Muscle layer of duodenum (tissue), 2 donors: ENCODE measurements at regions not wholly inside any gene's neighbourhood (a gene's known extent, or its start where the extent isn't known, plus 50 kb on each side); places are given as distances from the start of the nearest gene placed in this dataset.
"Not testable (repeated sequence)": the region's sequence is repeated elsewhere in the genome, so short reads cannot be mapped to it uniquely, and the experiment has no call there.

Experiments used
- H3K27ac ChIP-seq: one replicate; pipeline ENCODE4 v1.7.0; 2013; ENCODE audit warnings: mild to moderate bottlenecking, low read length
- H3K27me3 ChIP-seq: one replicate; pipeline ENCODE4 v1.7.0; 2013; ENCODE audit warnings: low read depth, mild to moderate bottlenecking, control low read depth, low read length
- H3K36me3 ChIP-seq, 2 donors: one replicate each; pipeline ENCODE4 v1.7.0; 2013; ENCODE audit warnings: low read length in 2 of 2, control low read depth in 1 of 2, mild to moderate bottlenecking in 1 of 2; ENCODE audit not compliant: insufficient read depth in 2 of 2, control insufficient read depth in 1 of 2
- H3K4me1 ChIP-seq, 2 donors: one replicate each; pipeline ENCODE4 v1.7.0; 2013; ENCODE audit warnings: low read length in 2 of 2, mild to moderate bottlenecking in 2 of 2, control low read depth in 1 of 2, moderate library complexity in 1 of 2; ENCODE audit not compliant: insufficient read depth in 2 of 2, control insufficient read depth in 1 of 2
- H3K4me3 ChIP-seq, 2 donors: one replicate each; pipeline ENCODE4 v1.7.0; 2013; ENCODE audit warnings: low read length in 2 of 2, low read depth in 1 of 2, mild to moderate bottlenecking in 1 of 2
- H3K9me3 ChIP-seq, 2 donors: one replicate each; pipeline ENCODE4 v1.7.0; 2013; ENCODE audit warnings: low read length in 2 of 2, control low read depth in 1 of 2, mild to moderate bottlenecking in 1 of 2; ENCODE audit not compliant: control insufficient read depth in 1 of 2
- donor health status: healthy.

DNA sequence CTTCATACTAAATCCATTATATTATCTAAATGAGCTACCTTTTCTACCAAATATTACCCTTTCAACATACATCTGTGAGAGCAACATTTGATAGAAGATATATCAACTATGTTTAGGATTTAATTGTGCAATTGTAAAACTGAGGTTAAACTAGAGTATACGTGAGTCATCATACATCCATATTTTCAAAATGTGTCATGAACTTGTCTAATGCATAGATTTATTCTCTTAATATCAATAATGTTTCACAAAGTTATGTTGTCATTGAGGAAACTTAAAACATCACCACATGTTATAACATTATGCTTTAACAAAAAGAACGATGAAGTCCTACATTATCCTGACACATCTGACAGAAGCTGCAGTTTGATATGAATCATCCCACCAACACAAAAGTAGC, 645.5 kb upstream of the NOVA1 start:
- Histone ChIP-seq H3K4me3 (no peak overlapping the region), H3K27ac (no peak overlapping the region), H3K9me3 (no peaks in the 10 kb centered on the region), H3K27me3 (no peaks in the 10 kb centered on the region), H3K4me1 (no peaks in the 10 kb centered on the region), H3K36me3 (no peaks in the 10 kb centered on the region)

DNA sequence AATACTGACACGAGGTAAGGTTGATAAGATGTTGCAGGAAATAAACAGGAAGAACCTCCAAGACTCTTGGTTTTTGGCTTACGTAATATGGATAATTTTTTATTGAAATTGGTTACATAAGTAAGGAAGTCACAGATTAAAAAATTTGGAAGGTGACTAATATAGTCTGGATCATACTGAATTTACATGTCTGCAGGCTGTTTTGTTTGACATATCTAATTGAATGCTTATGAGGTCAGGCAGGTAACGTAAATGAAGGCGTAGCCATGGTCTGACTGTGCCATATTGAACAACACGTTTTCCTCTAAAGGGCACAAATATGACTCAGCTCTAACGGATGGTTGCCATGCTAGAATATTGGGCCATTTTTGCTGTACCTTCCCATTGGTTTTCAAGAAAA, 648.1 kb upstream of the NOVA1 start:
- no peak overlapping the region for H3K27ac ChIP-seq
- no peaks in the 10 kb centered on the region for H3K4me1 ChIP-seq
- no peaks in the 10 kb centered on the region for H3K9me3 ChIP-seq
- no peaks in the 10 kb centered on the region for H3K27me3 ChIP-seq
- no peaks in the 10 kb centered on the region for H3K36me3 ChIP-seq
- H3K4me3 ChIP-seq = no peak overlapping the region

GRCh38 chr14:27253966-27254365, 656.1 kb upstream of the NOVA1 start:
- no peaks in the 10 kb centered on the region for H3K27me3 ChIP-seq
- H3K27ac ChIP-seq = no peak overlapping the region
- no peak overlapping the region for H3K4me3 ChIP-seq
- no peaks in the 10 kb centered on the region for H3K36me3 ChIP-seq
- H3K9me3 ChIP-seq = no peaks in the 10 kb centered on the region
- H3K4me1 ChIP-seq = no peaks in the 10 kb centered on the region

DNA sequence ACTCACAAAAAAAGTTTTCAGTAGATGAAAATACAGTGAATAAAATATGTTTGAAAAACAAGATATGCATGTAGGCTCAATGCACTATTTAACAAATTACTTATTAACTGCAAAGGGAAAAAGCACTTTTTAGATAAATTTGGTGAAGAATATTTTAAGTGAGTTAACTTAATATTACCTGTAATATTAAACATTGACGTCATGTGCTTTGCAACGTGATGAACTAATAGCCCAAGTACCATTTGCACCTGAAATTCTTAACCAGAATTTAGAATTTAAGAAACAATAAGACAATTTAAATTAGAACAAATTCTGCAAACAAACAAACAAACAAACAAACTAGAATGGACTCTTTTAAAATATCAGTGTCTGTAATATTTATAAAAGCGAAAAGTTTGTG, 659.0 kb upstream of the NOVA1 start:
- Histone ChIP-seq H3K4me1 (no peaks in the 10 kb centered on the region), H3K9me3 (no peaks in the 10 kb centered on the region), H3K4me3 (no peak overlapping the region), H3K36me3 (no peaks in the 10 kb centered on the region), H3K27me3 (no peaks in the 10 kb centered on the region), H3K27ac (no peak overlapping the region)

- Histone ChIP-seq H3K9me3 (no peaks in the 10 kb centered on the region), H3K4me1 (no peaks in the 10 kb centered on the region), H3K4me3 (no peak overlapping the region), H3K27me3 (no peaks in the 10 kb centered on the region), H3K27ac (no peak overlapping the region), H3K36me3 (no peaks in the 10 kb centered on the region)
Measured at GRCh38 chr14:27267876-27268275, 670.0 kb upstream of the NOVA1 start.

- no peaks in the 10 kb centered on the region for H3K9me3 ChIP-seq
- no peak overlapping the region for H3K4me3 ChIP-seq
- H3K36me3 ChIP-seq = no peaks in the 10 kb centered on the region
- H3K27me3 ChIP-seq = no peaks in the 10 kb centered on the region
- no peak overlapping the region for H3K27ac ChIP-seq
- H3K4me1 ChIP-seq = no peaks in the 10 kb centered on the region
Measured at GRCh38 chr14:27270716-27271115, 672.9 kb upstream of the NOVA1 start.

- Histone ChIP-seq H3K4me3 (no peak overlapping the region), H3K9me3 (peaks cover 0 to 2% of the 10 kb centered on the region in 2 donors), H3K36me3 (no peaks in the 10 kb centered on the region), H3K4me1 (no peaks in the 10 kb centered on the region), H3K27ac (no peak overlapping the region), H3K27me3 (no peaks in the 10 kb centered on the region)
Measured at GRCh38 chr14:27278341-27278740, 680.5 kb upstream of the NOVA1 start.

- H3K36me3 ChIP-seq = no peaks in the 10 kb centered on the region
Measured at GRCh38 chr14:27305441-27305945, 707.7 kb upstream of the NOVA1 start.

DNA sequence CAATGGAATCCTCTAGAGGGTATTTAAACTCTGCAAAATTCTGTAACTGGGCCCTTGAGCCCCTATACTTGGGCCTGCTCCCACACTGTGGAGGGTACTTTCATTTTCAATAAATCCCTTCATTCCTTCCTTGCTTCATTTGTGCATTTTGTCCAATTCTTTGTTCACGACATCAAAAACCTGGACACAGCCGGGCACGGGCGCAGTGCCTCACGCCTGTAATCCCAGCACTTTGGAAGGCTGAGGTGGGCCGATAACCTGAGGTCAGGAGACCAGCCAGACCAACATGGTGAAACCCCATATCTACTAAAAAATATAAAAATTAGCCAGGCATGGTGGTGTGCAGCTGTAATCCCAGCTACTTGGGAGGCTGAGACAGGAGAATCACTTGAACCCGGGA, 714.9 kb upstream of the NOVA1 start:
- not testable (repeated sequence) for H3K4me1 ChIP-seq, H3K27ac ChIP-seq, H3K36me3 ChIP-seq, H3K9me3 ChIP-seq, H3K4me3 ChIP-seq, H3K27me3 ChIP-seq

More at GRCh38 chr14:27305441-27305945, 707.7 kb upstream of the NOVA1 start:
- no peaks in the 10 kb centered on the region for H3K4me1 ChIP-seq
- no peaks in the 10 kb centered on the region for H3K27me3 ChIP-seq
- H3K4me3 ChIP-seq = no peak overlapping the region
- no peaks in the 10 kb centered on the region for H3K9me3 ChIP-seq
- no peak overlapping the region for H3K27ac ChIP-seq

GRCh38 chr14:27314231-27314630, 716.4 kb upstream of the NOVA1 start:
- no peaks in the 10 kb centered on the region for H3K36me3 ChIP-seq
- no peaks in the 10 kb centered on the region for H3K9me3 ChIP-seq
- no peak overlapping the region for H3K27ac ChIP-seq

DNA sequence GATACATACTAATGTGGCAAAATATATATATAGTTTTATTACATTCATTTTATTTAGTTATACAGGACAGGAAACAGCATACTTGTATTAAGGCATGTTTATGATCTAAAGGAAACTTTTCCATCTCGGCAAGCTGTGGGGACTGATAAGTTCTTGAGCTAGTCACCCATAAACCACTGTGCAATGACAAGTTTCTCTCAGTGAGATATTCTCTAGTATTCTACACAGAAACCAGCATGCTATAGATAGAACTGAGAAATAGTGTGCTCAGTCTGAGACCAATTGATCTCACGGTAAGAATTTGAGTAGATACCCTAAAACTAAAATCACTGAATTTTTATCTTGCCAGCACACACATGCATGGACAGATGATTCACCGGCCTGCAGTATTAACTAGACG, 717.6 kb upstream of the NOVA1 start:
- Histone ChIP-seq H3K27me3 (no peaks in the 10 kb centered on the region), H3K9me3 (no peaks in the 10 kb centered on the region), H3K4me3 (no peak overlapping the region), H3K36me3 (no peaks in the 10 kb centered on the region), H3K27ac (no peak overlapping the region), H3K4me1 (no peaks in the 10 kb centered on the region)

More at GRCh38 chr14:27314231-27314630, 716.4 kb upstream of the NOVA1 start:
- Histone ChIP-seq H3K4me3 (no peak overlapping the region), H3K27me3 (no peaks in the 10 kb centered on the region), H3K4me1 (no peaks in the 10 kb centered on the region)

DNA sequence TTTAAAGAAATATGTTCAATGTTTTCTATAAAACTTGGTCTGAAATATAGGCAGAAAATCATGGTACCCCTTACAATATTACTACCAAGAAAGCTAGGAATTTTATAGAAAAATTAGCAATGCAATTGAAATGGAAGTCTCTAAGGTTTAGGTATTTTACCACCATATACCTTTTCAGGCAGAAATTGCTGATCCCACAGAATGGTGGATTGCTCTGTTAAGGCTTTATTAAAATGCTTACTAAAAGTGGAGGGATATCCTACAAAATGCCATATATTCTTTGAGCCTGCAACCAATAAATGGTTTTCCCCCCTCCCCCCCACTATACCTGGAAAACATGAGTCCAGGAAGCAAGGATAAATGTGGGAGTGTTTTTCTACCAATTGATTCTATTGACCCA, 718.1 kb upstream of the NOVA1 start:
- Histone ChIP-seq H3K36me3 (no peaks in the 10 kb centered on the region), H3K27ac (no peak overlapping the region)

More for the DNA sequence above, 718.1 kb upstream of the NOVA1 start:
- H3K9me3 ChIP-seq = no peaks in the 10 kb centered on the region
- no peaks in the 10 kb centered on the region for H3K4me1 ChIP-seq
- H3K27me3 ChIP-seq = no peaks in the 10 kb centered on the region
- no peak overlapping the region for H3K4me3 ChIP-seq
